ENCODE measurements at regions not wholly inside any gene's neighbourhood (a gene's known extent, or its start where the extent isn't known, plus 50 kb on each side); places are given as distances from the start of the nearest gene placed in this dataset.

- DNase-seq (ENCODE audit: low spot score) = no peak
Measured at GRCh38 chr13:50195045-50195444, 179.8 kb downstream of the KCNRG start.

DNA sequence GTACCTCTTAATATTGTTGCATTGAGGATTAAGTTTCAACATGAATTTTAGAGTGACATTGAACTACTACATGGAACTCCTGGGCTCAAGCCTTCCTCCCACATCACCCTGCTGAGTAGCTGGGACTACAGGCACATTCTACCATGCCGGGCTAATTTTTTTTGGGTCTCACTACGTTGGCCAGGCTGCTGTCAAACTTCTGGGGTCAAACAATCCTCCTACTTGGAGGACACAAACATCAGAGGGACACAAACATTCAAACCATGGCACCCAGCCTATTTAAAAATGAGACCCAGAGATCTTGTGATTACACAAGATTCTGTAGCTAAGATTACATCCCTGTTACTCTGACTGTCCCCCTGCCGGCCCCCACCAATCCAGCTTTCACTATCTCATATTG, 180.9 kb downstream of the KCNRG start:
- no peak for DNase-seq (ENCODE audit: low spot score)

GRCh38 chr13:50197705-50198104, 182.5 kb downstream of the KCNRG start:
- DNase-seq (ENCODE audit: low spot score) = no peak

GRCh38 chr13:50198508-50198907, 183.3 kb downstream of the KCNRG start:
- no peak for DNase-seq (ENCODE audit: low spot score)

DNA sequence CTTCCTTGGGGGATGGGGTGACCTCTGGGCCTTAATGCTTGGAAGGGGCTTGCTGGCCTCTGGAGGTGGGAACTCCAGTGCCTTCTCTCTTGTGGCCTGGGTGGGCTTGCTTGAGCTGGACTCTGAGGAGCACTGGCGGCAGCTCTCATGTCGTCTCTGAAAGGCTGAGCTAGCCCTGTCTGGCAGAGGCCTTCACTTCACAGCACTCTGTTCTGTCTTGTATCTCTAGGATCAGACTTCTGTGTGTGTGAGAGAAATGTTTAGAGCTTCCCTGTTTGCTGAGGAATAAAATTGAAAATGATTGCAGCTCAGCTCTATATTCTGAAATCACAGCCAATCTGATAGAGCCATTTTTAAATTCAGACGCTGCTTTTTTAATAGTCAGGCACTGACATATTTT, 185.3 kb downstream of the KCNRG start:
- DNase-seq (ENCODE audit: low spot score) = no peak

DNA sequence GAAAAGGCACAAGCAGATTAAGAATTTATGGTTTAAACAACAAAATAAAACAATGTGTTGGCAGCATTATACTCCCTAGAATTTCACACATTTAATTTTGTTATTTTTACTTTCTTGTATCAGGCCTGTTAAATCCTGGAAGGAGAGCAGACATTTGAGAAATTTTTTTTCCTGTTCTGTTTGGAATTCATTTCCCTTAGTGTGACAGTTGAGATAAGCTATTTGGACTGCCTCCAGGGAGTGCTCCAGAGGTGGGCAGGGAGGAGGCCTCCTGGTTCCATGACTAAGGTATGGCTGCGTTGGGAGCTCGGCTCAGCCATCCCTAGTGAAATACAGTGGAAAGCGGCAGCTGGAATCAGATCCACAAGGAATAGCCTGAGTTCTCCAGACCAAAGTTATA, 185.7 kb downstream of the KCNRG start:
- no peak for DNase-seq (ENCODE audit: low spot score)

- no peak for DNase-seq (ENCODE audit: low spot score)
Measured at GRCh38 chr13:50202485-50202884, 187.2 kb downstream of the KCNRG start.

DNA sequence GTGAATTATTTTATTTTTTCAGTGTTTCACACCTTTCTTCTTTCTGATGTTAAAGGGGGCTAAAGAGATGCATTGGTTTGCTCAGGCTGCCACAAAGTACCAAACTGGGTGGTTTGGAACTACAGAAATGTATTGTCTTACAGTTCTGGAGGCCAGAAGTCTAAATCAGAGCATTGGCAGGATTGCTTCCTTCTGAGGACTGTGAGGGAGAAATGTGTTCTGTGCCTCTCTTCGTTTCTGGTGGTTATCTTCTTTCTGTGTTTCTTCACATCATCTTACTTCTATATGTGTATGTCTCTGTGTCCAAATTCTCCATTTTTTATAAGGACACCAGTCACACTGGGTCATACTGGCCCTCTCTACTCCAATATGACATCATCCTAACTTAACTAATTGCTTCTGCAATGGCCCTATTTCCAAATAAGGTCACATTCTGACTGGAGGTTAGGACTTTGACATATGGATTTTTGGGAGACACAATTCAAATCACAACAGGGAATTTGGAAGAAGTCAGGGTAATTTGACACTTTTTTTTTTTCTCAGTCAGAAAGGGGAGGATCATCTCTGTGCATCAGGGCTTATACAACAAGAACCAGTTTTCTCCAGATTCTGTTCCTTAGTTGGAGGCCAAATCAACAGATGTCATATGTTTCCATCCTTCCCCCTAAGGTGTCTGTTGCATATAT, 188.2 kb downstream of the KCNRG start:
- DNase-seq (ENCODE audit: low spot score) = no peak

GRCh38 chr13:50205581-50205980, 190.3 kb downstream of the KCNRG start:
- DNase-seq (ENCODE audit: low spot score) = no peak

DNA sequence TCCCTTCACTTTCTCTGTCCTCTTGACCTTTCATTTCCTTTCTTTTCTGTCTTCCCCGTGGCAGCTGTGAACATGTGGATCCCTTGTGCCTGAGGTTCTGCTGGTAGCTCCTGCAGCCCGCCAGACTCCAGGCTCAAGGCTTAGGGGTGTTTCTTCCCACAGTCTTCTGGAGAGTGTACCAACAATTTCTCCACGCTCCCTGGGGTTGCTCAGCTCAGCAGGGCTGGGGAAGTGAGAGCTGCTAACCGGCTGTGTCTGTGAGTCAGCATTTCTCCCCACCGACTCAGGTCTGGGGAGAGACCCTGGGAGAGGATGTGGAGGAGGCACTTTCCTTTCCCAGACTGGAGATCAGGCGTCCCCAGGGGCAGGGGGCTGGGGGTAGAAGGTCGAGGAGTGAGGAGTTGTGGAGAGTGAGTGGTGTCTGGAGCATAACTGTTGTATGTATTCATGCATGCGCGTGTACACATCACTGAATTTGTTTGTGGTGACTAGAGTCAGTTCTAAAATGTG, 193.6 kb downstream of the KCNRG start:
- peak; percentile 45 for DNase-seq (ENCODE audit: low spot score)

DNA sequence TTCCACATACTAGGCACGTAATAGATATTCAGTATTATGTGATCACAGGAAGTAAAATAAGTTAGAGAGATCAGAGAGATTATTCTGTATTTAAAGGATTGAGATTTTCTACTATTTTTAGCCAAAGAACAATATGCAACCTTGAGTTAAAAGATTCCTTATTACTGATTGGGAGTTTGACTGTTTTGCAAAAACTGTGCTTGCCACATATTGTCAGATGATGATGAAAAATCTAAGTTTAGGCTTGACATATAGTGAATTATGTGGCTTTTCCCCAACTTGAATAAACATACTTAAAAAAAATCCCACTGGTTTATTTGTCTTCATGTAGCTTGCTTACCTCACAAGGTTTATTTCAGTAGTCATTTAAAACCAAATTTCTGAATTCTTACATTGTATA, 194.4 kb downstream of the KCNRG start:
- no peak for DNase-seq (ENCODE audit: low spot score)

DNA sequence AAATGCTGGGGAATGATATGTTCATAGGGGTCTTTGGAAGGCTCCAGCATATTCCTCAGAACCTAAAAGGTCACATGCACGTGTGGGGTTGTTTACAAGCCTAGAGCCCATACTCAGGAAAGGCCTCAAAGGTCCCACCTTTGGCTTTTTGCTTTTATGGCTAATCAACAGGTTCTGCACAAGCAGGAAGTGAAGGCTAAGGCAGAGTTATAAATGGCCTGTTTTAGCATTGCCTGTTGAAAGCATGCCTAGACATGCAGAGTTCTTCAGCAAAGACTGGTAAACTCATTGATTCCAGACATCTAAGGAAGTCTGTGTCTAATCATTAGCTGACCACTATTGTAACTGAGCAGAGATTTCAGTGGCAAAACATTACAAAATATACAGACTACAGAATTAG, 198.3 kb downstream of the KCNRG start:
- no peak for DNase-seq (ENCODE audit: low spot score)

- no peak for DNase-seq (ENCODE audit: low spot score)
Measured at GRCh38 chr13:50214514-50214913, 199.3 kb downstream of the KCNRG start.

DNA sequence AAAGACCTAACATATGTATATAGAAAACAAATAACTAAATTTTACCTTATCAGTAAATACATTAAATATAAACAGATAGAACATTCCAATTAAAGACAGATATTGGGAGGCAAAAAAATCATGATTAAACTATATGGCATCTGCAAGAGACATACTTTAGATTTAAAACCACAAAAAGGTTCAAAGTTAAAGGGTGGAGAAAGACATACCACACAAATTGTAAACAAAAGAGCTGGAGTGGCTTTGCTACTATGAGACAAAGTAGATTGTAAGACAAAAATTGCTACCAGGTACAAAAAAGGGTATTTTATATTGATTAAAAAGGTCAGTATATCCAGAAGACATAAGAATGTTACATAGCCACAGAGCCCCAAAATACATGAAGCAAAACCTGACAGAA, 200.2 kb downstream of the KCNRG start:
- no peak for DNase-seq (ENCODE audit: low spot score)

- no peak for DNase-seq (ENCODE audit: low spot score)
Measured at GRCh38 chr13:50219743-50220142, 204.5 kb downstream of the KCNRG start.

GRCh38 chr13:50220938-50221337, 205.7 kb downstream of the KCNRG start:
- no peak for DNase-seq (ENCODE audit: low spot score)

GRCh38 chr13:50222569-50223332, 207.5 kb downstream of the KCNRG start:
- DNase-seq (ENCODE audit: low spot score) = peak; percentile 54

DNA sequence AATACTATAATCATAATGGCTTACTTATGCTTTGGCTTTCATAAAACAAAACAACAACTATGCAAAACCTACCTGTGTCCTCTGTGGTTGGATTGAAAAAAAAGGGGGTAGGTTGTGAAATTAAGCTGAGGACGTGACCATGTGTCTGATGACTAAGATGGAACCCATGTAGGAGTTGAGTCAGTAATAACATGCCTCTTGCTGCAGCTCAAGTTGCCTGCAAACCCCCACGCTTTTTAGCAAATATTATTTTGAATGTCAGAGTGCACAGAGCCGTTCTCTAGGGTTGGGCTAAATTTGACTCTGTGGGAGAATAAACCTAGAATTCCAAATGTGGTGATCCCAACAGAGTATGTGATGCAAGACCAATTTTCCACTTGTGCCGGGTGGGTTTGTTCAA, 209.3 kb downstream of the KCNRG start:
- DNase-seq (ENCODE audit: low spot score) = no peak

GRCh38 chr13:50225193-50226155, 210.2 kb downstream of the KCNRG start:
- DNase-seq (ENCODE audit: low spot score) = no peak

- DNase-seq (ENCODE audit: low spot score) = no peak
Measured at GRCh38 chr13:50226515-50227155, 211.4 kb downstream of the KCNRG start.

- no peak for DNase-seq (ENCODE audit: low spot score)
Measured at GRCh38 chr13:50227361-50227760, 212.1 kb downstream of the KCNRG start.

DNA sequence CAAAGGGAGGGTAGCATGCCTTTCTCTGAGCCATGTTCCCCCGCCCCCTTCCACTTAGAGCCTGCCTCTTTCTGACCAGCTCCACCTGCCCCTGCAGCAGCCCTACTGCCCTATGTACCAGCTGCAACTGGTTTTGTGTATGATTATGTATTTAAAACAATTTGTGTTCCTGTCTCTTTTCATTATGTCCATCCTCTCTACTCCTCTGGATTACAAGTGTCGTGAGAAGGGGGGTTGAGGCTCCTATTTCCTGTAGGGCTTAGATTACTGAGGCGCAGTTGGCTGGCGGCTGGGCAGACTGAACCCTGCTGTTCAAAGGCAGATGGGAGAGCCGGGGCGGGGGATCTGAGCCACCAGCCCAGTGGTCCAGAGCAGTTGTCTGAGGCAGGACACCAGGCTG, 213.3 kb downstream of the KCNRG start:
- no peak for DNase-seq (ENCODE audit: low spot score)

Measured in ureter (tissue), 1 donor.